ENCODE measurements at regions not wholly inside any gene's neighbourhood (a gene's known extent, or its start where the extent isn't known, plus 50 kb on each side); places are given as distances from the start of the nearest gene placed in this dataset.

DNA sequence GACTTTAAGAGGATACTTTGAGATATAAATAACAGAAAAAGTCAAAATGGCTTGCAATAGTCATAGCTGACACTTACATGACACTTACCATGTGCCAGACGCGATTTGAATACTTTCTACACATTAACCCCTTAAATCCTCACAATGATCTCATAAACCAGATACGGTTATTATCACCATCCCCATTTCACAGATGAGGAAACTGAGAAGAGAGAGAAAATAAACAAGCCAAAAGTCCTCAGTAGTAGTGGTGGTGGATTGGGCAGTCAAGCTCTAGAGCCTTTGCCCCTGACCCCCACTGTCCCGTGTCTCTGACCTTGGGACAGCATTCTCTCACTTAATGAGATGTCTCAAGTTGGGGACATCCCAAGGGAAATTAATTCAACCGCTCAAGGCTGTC lies 105.2 kb upstream of the TAF1B start:
- no peak for TF ChIP-seq EZH2 (IDR thresholded peaks at IDR 0.05; ENCODE audit: borderline replicate concordance, low read depth, low read length, severe bottlenecking)
- TF ChIP-seq, protein P1, sequence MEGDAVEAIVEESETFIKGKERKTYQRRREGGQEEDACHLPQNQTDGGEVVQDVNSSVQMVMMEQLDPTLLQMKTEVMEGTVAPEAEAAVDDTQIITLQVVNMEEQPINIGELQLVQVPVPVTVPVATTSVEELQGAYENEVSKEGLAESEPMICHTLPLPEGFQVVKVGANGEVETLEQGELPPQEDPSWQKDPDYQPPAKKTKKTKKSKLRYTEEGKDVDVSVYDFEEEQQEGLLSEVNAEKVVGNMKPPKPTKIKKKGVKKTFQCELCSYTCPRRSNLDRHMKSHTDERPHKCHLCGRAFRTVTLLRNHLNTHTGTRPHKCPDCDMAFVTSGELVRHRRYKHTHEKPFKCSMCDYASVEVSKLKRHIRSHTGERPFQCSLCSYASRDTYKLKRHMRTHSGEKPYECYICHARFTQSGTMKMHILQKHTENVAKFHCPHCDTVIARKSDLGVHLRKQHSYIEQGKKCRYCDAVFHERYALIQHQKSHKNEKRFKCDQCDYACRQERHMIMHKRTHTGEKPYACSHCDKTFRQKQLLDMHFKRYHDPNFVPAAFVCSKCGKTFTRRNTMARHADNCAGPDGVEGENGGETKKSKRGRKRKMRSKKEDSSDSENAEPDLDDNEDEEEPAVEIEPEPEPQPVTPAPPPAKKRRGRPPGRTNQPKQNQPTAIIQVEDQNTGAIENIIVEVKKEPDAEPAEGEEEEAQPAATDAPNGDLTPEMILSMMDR (IDR thresholded peaks at IDR 0.05; ENCODE audit: borderline replicate concordance, extremely low read depth, low read length, poor library complexity, severe bottlenecking): no peak
